Urothelium cell line (cell line): ENCODE measurements at regions not wholly inside any gene's neighbourhood (a gene's known extent, or its start where the extent isn't known, plus 50 kb on each side); places are given as distances from the start of the nearest gene placed in this dataset.

Source experiments
- DNase-seq: peaks from one replicate; pipeline ENCODE4 v3.0.0; 2011; ENCODE audit warnings: low spot score, mixed read lengths
- FAIRE-seq: peaks from 2 replicates; lab custom pipeline; 2011; peaks lifted over from hg19 to GRCh38; lab: Jason Lieb, UNC

- FAIRE-seq (no peak), DNase-seq (no peak)
These were observed 770.0 kb upstream of the LINC00305 start for GRCh38 chr18:64918851-64919250.

GRCh38 chr18:64893349-64893748, 744.5 kb upstream of the LINC00305 start:
- DNase-seq (no peak), FAIRE-seq (no peak)

DNA sequence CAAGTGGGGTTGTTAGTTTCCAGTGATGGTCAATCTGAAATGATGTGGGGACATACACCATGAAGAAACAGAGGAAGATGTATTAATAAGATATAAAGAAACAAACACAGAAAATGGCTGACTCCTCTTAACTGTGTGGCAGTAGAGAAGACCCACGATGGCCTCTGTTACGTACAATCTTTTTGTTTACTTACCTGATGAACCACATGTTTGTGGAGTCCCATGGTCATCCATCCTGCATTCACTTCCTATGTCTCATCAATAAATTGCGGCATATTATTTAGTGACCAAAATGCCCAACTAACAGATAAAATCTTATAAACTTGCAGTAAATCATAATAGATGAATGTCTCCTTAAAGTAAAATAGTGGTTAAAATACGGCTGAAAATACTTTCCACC, 740.1 kb upstream of the LINC00305 start:
- no peak for FAIRE-seq
- no peak for DNase-seq

- DNase-seq (no peak), FAIRE-seq (no peak)
These were observed 738.1 kb upstream of the LINC00305 start for GRCh38 chr18:64886995-64887394.

DNA sequence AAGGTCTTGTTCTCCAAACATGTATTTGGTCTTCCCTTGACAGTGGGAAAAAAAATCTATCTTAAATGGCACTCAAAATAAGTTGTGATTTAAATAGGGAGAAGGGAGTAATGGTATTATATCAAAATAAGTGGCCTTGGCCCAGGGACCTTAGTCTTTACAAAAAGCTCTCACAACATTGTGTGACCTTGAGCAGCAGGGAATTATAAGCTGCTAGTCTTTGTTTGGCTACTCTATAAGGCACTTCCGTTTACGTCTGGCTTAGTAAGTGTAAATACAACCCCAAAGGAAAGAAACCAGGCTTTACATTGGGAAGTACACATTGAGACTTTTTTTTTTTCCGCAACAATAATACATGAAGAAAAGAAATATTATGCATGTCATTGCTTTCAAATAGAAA, 734.0 kb upstream of the LINC00305 start:
- no peak for DNase-seq
- no peak for FAIRE-seq

DNA sequence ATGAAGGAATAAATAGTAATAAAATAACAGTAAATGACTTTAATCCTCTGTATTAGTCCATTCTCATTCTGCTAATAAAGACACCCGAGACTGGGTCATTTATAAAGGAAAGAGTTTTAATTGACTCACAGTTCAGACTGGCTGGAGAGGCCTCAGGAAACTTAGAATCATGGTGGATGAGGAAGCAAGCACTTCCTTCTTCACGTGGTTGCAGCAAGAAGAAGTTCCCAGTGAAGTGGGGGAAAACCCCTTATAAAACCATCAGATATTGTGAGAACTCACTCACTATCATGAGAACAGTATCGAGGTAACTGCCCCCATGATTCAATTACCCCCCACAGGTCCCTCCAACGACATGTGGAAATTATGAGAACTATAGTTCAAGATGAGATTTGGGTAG, 727.9 kb upstream of the LINC00305 start:
- DNase-seq (no peak), FAIRE-seq (no peak)

- no peak for FAIRE-seq
- no peak for DNase-seq
These were observed 724.0 kb upstream of the LINC00305 start for GRCh38 chr18:64872710-64873458.

- FAIRE-seq (no peak), DNase-seq (no peak)
These were observed 705.2 kb upstream of the LINC00305 start for GRCh38 chr18:64854112-64854511.

DNA sequence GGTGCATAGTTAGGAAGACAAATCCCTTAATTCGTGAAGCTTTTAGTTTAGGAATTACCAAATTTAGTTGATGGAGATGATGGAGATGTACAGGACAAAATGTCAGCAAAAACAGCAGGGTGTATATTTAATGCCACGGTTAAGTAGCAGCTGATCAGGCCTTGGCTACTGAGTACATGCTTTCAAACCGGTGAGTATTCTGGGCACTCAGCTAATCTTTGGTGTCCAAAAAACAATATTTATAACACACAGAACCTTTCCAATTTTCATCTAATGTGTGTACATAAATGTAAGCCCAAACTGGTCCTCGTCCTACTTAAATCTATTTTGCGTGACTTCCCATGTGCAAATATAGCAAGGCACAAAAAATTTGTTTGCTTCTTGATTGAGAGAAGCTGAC, 703.4 kb upstream of the LINC00305 start:
- DNase-seq: no peak
- FAIRE-seq: no peak

GRCh38 chr18:64851726-64852125, 702.8 kb upstream of the LINC00305 start:
- DNase-seq (peak; percentile 3), FAIRE-seq (no peak)

GRCh38 chr18:64850791-64851190, 701.9 kb upstream of the LINC00305 start:
- FAIRE-seq (no peak), DNase-seq (no peak)

GRCh38 chr18:64840911-64841701, 692.2 kb upstream of the LINC00305 start:
- FAIRE-seq (no peak), DNase-seq (no peak)

DNA sequence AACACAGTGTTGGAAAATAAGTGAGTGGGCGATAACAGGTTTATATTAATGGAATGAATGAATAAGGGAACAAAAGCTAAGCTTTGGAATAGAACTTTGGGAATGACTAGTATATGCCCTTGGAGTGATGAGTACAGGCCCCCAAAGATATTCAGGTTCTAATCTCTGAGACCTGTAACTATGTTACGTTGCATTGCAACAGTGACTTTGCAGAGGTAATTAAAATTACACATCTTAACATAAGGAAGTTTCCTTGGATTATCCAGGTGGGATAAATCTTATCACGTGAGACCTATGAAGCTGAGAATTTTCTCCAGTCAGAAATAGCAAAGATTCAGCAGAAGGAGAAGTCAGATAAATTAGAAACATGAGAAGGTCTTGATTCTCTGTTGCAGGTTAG, 661.5 kb upstream of the LINC00305 start:
- no peak for FAIRE-seq
- no peak for DNase-seq

DNA sequence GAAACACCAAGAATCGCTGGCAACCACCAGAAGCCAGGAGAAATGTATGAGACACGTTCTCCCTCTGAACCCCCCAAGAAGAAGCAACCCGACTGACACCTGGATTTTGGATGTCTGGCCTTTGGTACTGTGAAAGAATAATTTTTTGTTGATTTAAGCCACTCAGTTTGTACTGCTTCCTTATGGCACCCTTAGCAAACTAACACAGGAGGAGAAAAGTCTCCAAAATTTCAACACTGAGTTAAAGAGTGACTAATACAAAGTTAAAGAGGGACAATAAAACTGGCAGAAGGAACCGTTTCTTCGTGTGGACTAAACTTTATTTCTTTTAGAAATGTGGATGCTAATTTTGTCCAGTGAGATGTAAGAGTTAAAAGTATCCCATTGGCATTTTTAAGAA, 660.9 kb upstream of the LINC00305 start:
- DNase-seq (no peak), FAIRE-seq (no peak)

DNA sequence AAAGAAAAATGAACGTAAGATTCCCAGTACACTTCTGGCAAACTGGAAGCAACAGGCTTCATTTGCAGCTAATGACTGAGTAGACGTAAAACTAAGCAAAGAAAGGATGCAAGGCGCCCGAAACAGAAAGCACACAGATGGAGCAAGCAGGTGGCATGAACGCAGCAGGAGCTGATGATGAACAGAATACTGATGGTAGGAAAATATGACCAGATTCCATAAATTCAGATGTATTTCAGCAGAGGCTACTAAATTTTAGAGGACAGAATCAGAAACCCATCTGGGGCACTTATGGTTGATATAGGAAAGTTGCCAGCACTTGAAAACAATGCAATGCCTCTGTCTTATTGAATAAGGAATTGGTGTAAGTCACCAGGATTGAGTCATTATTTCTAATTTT, 658.7 kb upstream of the LINC00305 start:
- FAIRE-seq (no peak), DNase-seq (no peak)

DNA sequence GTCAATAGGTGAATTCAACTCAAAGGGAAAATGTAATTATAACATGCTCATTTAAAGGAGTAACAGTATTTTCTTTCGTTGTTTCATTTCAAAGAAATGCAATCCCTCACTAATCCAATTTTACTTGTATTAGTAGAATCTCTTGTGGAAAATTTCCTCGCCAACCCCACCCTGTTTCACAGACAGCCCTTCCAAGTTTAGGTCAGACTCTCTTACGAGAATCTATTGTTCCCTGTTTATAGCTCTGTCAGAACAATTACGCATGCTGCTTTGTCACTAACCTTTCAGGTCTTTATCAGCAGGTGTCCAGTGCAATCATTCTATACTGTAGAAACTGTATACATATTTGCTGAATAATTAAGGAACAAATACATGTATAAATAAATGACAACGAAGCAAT, 657.8 kb upstream of the LINC00305 start:
- FAIRE-seq (no peak), DNase-seq (no peak)

DNA sequence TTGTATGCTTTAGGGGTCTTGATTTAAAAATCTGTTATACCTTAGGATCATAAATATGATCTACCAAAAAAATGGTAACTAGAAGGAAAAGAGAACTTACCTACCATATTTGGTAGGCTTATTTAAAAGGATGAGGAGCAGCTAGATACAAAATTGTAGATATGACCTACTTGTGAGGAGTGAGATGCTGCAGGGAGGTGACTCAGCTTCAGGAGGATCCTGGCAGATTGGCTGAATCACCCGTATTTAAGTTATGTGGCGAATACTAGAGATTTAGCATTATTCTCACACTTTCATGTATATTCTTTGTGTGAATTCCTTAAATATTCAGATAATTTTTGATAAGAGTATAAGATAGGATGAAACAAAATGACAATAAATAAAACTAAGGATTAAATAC, 657.3 kb upstream of the LINC00305 start:
- DNase-seq (no peak), FAIRE-seq (no peak)

- FAIRE-seq (no peak), DNase-seq (no peak)
These were observed 654.6 kb upstream of the LINC00305 start for GRCh38 chr18:64803471-64803870.

DNA sequence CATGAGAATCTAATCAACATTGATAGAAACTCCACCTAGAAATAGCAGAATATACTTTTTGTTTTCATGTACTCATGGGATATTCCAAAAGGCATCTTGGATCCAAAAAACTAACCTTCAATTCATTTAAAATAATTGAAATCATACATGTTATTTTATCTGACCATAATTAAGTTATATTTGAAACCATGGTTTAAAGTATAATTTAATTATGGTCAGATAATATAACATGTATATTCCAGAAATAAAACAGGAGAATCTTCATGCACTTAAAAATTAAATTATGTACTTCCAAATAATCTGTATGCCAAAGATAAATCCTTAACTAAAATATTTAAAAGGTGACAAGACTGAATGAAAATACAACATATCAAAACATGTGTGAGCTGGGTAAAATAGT, 651.3 kb upstream of the LINC00305 start:
- DNase-seq (no peak), FAIRE-seq (no peak)

- DNase-seq (no peak), FAIRE-seq (no peak)
These were observed 650.5 kb upstream of the LINC00305 start for GRCh38 chr18:64799376-64799775.

DNA sequence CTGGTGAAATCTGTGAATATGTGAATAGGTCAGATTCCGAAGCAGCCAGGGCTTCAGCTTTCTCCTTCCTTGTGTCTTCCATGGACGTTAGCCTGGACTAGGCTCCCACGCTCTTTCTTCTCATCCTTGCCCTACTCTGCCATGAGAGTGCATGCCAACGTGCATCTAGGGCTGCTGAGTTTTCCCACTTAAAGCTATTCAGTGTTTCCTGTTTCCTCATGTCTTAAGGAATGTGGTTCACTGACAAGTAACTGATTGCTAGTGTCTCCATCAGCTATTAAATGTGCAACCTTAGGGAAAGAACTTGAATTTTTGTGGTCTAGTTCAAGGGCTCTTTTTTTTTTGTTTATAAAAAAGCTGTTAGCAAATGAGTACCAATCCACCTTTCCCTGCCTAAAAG, 642.3 kb upstream of the LINC00305 start:
- FAIRE-seq (no peak), DNase-seq (no peak)

- FAIRE-seq: no peak
- no peak for DNase-seq
These were observed 636.8 kb upstream of the LINC00305 start for GRCh38 chr18:64785686-64786085.
